ENCODE measurements at regions not wholly inside any gene's neighbourhood (a gene's known extent, or its start where the extent isn't known, plus 50 kb on each side); places are given as distances from the start of the nearest gene placed in this dataset.

- TF ChIP-seq CTCF (IDR thresholded peaks at IDR 0.05) (no peak), USF2 (IDR thresholded peaks at IDR 0.05; ENCODE audit: borderline replicate concordance, low read depth, low read length) (no peak), POLR2AphosphoS5 (IDR thresholded peaks at IDR 0.05; ENCODE audit: low read depth, low read length) (no peak), MXI1 (IDR thresholded peaks at IDR 0.05; ENCODE audit: low read depth, low read length) (no peak), FOXJ3 (CRISPR knock-in tag; IDR thresholded peaks at IDR 0.05) (no peak), GABPA (IDR thresholded peaks at IDR 0.05; ENCODE audit: low read depth) (no peak), SMC3 (IDR thresholded peaks at IDR 0.05; ENCODE audit: low read depth, low read length) (no peak), RFX5 (IDR thresholded peaks at IDR 0.05; ENCODE audit: low read length) (no peak), ZBTB33 (IDR thresholded peaks at IDR 0.05; ENCODE audit: borderline replicate concordance, low read depth) (no peak), RAD21 (IDR thresholded peaks at IDR 0.05; ENCODE audit: low read length) (no peak), EP300 (IDR thresholded peaks at IDR 0.05; ENCODE audit: borderline replicate concordance in 1 of 2, low read depth in 1 of 2, low read length in 1 of 2) (no peak)
Measured at GRCh38 chr6:81413306-81413705, 339.2 kb downstream of the TENT5A start.
